Uterus (tissue), 2 donors: ENCODE measurements at regions not wholly inside any gene's neighbourhood (a gene's known extent, or its start where the extent isn't known, plus 50 kb on each side); places are given as distances from the start of the nearest gene placed in this dataset.

Source experiments
- CTCF ChIP-seq, 4 experiments: fragments of 200-600 bp in 2 of 4; fragments of 450-650 bp in 2 of 4; sonication (generic) in 2 of 4; IDR thresholded peaks; one replicate each; pipeline ENCODE4 v1.5.1; 2016 to 2019; ENCODE audit warnings: antibody characterized with exemption in 4 of 4, mild to moderate bottlenecking in 2 of 4, moderate library complexity in 1 of 4
- POLR2A ChIP-seq, 2 donors: fragments of 450-650 bp; IDR thresholded peaks; one replicate each; pipeline ENCODE4 v1.6.1; 2016; ENCODE audit warnings: antibody characterized with exemption in 2 of 2, mild to moderate bottlenecking in 1 of 2, moderate library complexity in 1 of 2

GRCh38 chr13:85597790-85598500, 201.3 kb downstream of the SLITRK6 start:
- TF ChIP-seq CTCF (IDR thresholded peaks at IDR 0.05) (no peak), POLR2A (IDR thresholded peaks at IDR 0.05) (no peak)
